ENCODE measurements at regions not wholly inside any gene's neighbourhood (a gene's known extent, or its start where the extent isn't known, plus 50 kb on each side); places are given as distances from the start of the nearest gene placed in this dataset.
"Not testable (repeated sequence)": the region's sequence is repeated elsewhere in the genome, so short reads cannot be mapped to it uniquely, and the experiment has no call there.

DNA sequence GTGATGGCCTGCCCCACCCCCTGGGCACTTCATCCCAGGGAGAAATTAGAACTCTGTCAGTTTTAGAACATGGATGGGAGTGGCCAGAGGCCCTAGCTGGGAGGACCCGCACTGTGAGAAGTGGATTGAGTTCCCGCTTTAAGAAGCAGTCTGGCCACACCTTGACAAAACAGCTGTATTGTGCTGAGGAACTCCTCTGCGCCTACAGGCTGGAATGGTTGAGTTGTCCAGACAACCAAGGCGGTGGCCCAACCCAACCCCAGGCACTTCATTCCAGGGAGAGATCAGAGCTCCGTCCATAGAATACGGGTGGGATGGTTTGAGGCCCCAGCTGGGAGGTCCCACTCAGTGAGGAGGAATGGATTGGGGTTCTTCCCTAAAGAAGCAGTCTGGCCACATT lies 196.0 kb downstream of the TMEM26 start:
- Histone ChIP-seq H3K36me3 (ENCODE audit: control insufficient read depth in 4 of 4, insufficient read depth in 4 of 4, low read length in 3 of 4) (no peaks in the 10 kb centered on the region), H3K9me3 (ENCODE audit: control extremely low read depth in 1 of 5, control insufficient read depth in 4 of 5, insufficient read depth in 2 of 5, low read depth in 1 of 5, low read length in 4 of 5) (peaks cover 1 to 11% (median 4%) of the 10 kb centered on the region in 5 experiments), H3K4me3 (ENCODE audit: control insufficient read depth in 1 of 7, extremely low read depth in 1 of 7, insufficient read depth in 4 of 7, low read depth in 2 of 7, low read length in 6 of 7) (no peak overlapping the region), H3K27me3 (replicated peaks in 2 of 5; ENCODE audit: control insufficient read depth in 4 of 5, insufficient read depth in 5 of 5, low read length in 4 of 5) (no peaks in the 10 kb centered on the region), H3K27ac (ENCODE audit: insufficient read depth in 1 of 2, low read depth in 1 of 2, low read length in 2 of 2, poor library complexity in 1 of 2, severe bottlenecking in 2 of 2) (no peak overlapping the region), H3K4me1 (ENCODE audit: control extremely low read depth in 1 of 4, control insufficient read depth in 4 of 4, insufficient read depth in 4 of 4, low read length in 3 of 4) (no peaks in the 10 kb centered on the region)
- 100% methylated on average over 5 of the region's 6 CpGs for WGBS (ENCODE audit: insufficient coverage)
- CTCF ChIA-PET = no interaction called here
- POLR2A ChIA-PET = no interaction called here
- DNase-seq = no peak

- H3K27me3 ChIP-seq (replicated peaks in 2 of 5; ENCODE audit: control insufficient read depth in 4 of 5, insufficient read depth in 5 of 5, low read length in 4 of 5); H3K4me1 ChIP-seq (ENCODE audit: control extremely low read depth in 1 of 4, control insufficient read depth in 4 of 4, insufficient read depth in 4 of 4, low read length in 3 of 4); CTCF ChIA-PET; H3K4me3 ChIP-seq (ENCODE audit: control insufficient read depth in 1 of 7, extremely low read depth in 1 of 7, insufficient read depth in 4 of 7, low read depth in 2 of 7, low read length in 6 of 7); POLR2A ChIA-PET; H3K27ac ChIP-seq (ENCODE audit: insufficient read depth in 1 of 2, low read depth in 1 of 2, low read length in 2 of 2, poor library complexity in 1 of 2, severe bottlenecking in 2 of 2); H3K36me3 ChIP-seq (ENCODE audit: control insufficient read depth in 4 of 4, insufficient read depth in 4 of 4, low read length in 3 of 4): not testable (repeated sequence)
- H3K9me3 ChIP-seq (ENCODE audit: control extremely low read depth in 1 of 5, control insufficient read depth in 4 of 5, insufficient read depth in 2 of 5, low read depth in 1 of 5, low read length in 4 of 5) = peaks cover 0 to 11% (median 4%) of the 10 kb centered on the region in 5 experiments
- peak in 1 of 3 donors; percentile 0 for DNase-seq
- WGBS (ENCODE audit: insufficient coverage) = no CpG with 5 or more reads among the region's 1 CpG
Measured at GRCh38 chr10:61252326-61252725, 200.9 kb downstream of the TMEM26 start.

DNA sequence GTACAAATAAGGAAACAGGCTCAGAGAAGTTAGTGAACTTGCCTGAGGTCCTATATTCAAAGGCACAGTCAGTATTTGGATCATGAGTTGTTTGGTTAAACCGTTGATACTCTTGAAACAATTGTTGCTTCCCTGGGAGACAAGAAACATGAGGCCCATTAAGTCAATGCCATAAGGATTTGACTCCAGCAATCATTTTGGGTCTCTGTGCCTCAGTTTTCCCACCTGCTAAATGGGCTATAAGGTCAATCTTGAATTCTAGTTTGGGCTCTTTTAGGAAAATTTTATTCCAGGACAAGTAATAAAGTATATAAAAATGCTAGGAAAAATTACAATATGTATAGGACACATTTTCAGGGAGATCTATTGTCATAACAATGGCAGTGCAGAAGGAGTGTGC lies 202.1 kb downstream of the TMEM26 start:
- Histone ChIP-seq H3K36me3 (ENCODE audit: control insufficient read depth in 4 of 4, insufficient read depth in 4 of 4, low read length in 3 of 4) (no peaks in the 10 kb centered on the region), H3K27me3 (replicated peaks in 2 of 5; ENCODE audit: control insufficient read depth in 4 of 5, insufficient read depth in 5 of 5, low read length in 4 of 5) (peaks cover 0 to 4% (median 0%) of the 10 kb centered on the region in 5 experiments), H3K4me3 (ENCODE audit: control insufficient read depth in 1 of 7, extremely low read depth in 1 of 7, insufficient read depth in 4 of 7, low read depth in 2 of 7, low read length in 6 of 7) (no peak overlapping the region), H3K9me3 (ENCODE audit: control extremely low read depth in 1 of 5, control insufficient read depth in 4 of 5, insufficient read depth in 2 of 5, low read depth in 1 of 5, low read length in 4 of 5) (peaks cover 0 to 9% (median 4%) of the 10 kb centered on the region in 5 experiments), H3K27ac (ENCODE audit: insufficient read depth in 1 of 2, low read depth in 1 of 2, low read length in 2 of 2, poor library complexity in 1 of 2, severe bottlenecking in 2 of 2) (no peak overlapping the region), H3K4me1 (ENCODE audit: control extremely low read depth in 1 of 4, control insufficient read depth in 4 of 4, insufficient read depth in 4 of 4, low read length in 3 of 4) (no peaks in the 10 kb centered on the region)
- ChIA-PET POLR2A (no interaction called here), CTCF (no interaction called here)
- WGBS (ENCODE audit: insufficient coverage) = 100% methylated on average over 1 of the region's 1 CpG
- DNase-seq = no peak

GRCh38 chr10:61250131-61250530 lies 203.1 kb downstream of the TMEM26 start:
- Histone ChIP-seq H3K4me1 (ENCODE audit: control extremely low read depth in 1 of 4, control insufficient read depth in 4 of 4, insufficient read depth in 4 of 4, low read length in 3 of 4) (no peaks in the 10 kb centered on the region), H3K9me3 (ENCODE audit: control extremely low read depth in 1 of 5, control insufficient read depth in 4 of 5, insufficient read depth in 2 of 5, low read depth in 1 of 5, low read length in 4 of 5) (peaks cover 0 to 9% (median 4%) of the 10 kb centered on the region in 5 experiments), H3K36me3 (ENCODE audit: control insufficient read depth in 4 of 4, insufficient read depth in 4 of 4, low read length in 3 of 4) (no peaks in the 10 kb centered on the region), H3K27ac (ENCODE audit: insufficient read depth in 1 of 2, low read depth in 1 of 2, low read length in 2 of 2, poor library complexity in 1 of 2, severe bottlenecking in 2 of 2) (no peak overlapping the region), H3K4me3 (ENCODE audit: control insufficient read depth in 1 of 7, extremely low read depth in 1 of 7, insufficient read depth in 4 of 7, low read depth in 2 of 7, low read length in 6 of 7) (no peak overlapping the region), H3K27me3 (replicated peaks in 2 of 5; ENCODE audit: control insufficient read depth in 4 of 5, insufficient read depth in 5 of 5, low read length in 4 of 5) (peaks cover 0 to 4% (median 0%) of the 10 kb centered on the region in 5 experiments)
- ChIA-PET CTCF (no interaction called here), POLR2A (no interaction called here)
- no CpG with 5 or more reads among the region's 2 CpGs for WGBS (ENCODE audit: insufficient coverage)
- DNase-seq = no peak

DNA sequence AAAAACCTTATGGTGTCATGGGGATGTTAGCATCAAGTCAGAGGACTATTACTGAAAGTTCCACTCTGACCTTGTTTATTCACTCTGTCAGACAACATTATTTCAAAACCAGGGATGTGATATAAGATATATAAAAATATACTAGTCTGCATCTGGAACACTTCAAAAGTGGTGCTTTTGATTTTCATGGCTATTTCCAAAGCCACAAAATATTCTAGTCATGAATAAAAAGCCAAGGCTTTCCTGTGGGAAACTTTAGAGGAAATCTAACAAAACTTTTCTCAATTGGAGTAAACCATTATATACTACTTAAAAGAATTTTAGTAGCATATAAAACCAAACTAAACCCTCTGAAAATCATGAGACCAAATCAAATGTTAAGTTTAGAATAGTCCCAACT lies 205.2 kb downstream of the TMEM26 start:
- peaks cover 0 to 4% (median 0%) of the 10 kb centered on the region in 5 experiments for H3K27me3 ChIP-seq (replicated peaks in 2 of 5; ENCODE audit: control insufficient read depth in 4 of 5, insufficient read depth in 5 of 5, low read length in 4 of 5)
- CTCF ChIA-PET = no interaction called here

GRCh38 chr10:61244261-61244775 lies 208.9 kb downstream of the TMEM26 start:
- ChIA-PET POLR2A (no interaction called here), CTCF (no interaction called here)
- no peak overlapping the region for H3K4me3 ChIP-seq (ENCODE audit: control insufficient read depth in 1 of 7, extremely low read depth in 1 of 7, insufficient read depth in 4 of 7, low read depth in 2 of 7, low read length in 6 of 7)
- no peaks in the 10 kb centered on the region for H3K9me3 ChIP-seq (ENCODE audit: control extremely low read depth in 1 of 5, control insufficient read depth in 4 of 5, insufficient read depth in 2 of 5, low read depth in 1 of 5, low read length in 4 of 5)
- no peaks in the 10 kb centered on the region for H3K4me1 ChIP-seq (ENCODE audit: control extremely low read depth in 1 of 4, control insufficient read depth in 4 of 4, insufficient read depth in 4 of 4, low read length in 3 of 4)
- no peak overlapping the region for H3K27ac ChIP-seq (ENCODE audit: insufficient read depth in 1 of 2, low read depth in 1 of 2, low read length in 2 of 2, poor library complexity in 1 of 2, severe bottlenecking in 2 of 2)
- peaks cover 0 to 4% (median 0%) of the 10 kb centered on the region in 5 experiments for H3K27me3 ChIP-seq (replicated peaks in 2 of 5; ENCODE audit: control insufficient read depth in 4 of 5, insufficient read depth in 5 of 5, low read length in 4 of 5)
- no peak for DNase-seq
- H3K36me3 ChIP-seq (ENCODE audit: control insufficient read depth in 4 of 4, insufficient read depth in 4 of 4, low read length in 3 of 4) = no peaks in the 10 kb centered on the region

More for the DNA sequence above, 205.2 kb downstream of the TMEM26 start:
- no peak overlapping the region for H3K27ac ChIP-seq (ENCODE audit: insufficient read depth in 1 of 2, low read depth in 1 of 2, low read length in 2 of 2, poor library complexity in 1 of 2, severe bottlenecking in 2 of 2)
- H3K36me3 ChIP-seq (ENCODE audit: control insufficient read depth in 4 of 4, insufficient read depth in 4 of 4, low read length in 3 of 4) = no peaks in the 10 kb centered on the region
- H3K4me3 ChIP-seq (ENCODE audit: control insufficient read depth in 1 of 7, extremely low read depth in 1 of 7, insufficient read depth in 4 of 7, low read depth in 2 of 7, low read length in 6 of 7) = no peak overlapping the region
- POLR2A ChIA-PET = no interaction called here
- no peaks in the 10 kb centered on the region for H3K4me1 ChIP-seq (ENCODE audit: control extremely low read depth in 1 of 4, control insufficient read depth in 4 of 4, insufficient read depth in 4 of 4, low read length in 3 of 4)
- DNase-seq = no peak
- H3K9me3 ChIP-seq (ENCODE audit: control extremely low read depth in 1 of 5, control insufficient read depth in 4 of 5, insufficient read depth in 2 of 5, low read depth in 1 of 5, low read length in 4 of 5) = no peaks in the 10 kb centered on the region

GRCh38 chr10:61232780-61233179 lies 220.4 kb downstream of the TMEM26 start:
- ChIA-PET POLR2A (interaction anchor here (0.6 kb wide), 1 partner anchor 100 kb away, joined by 3 read pairs; no protein-coding TSS in a partner anchor), CTCF (no interaction called here)

More at GRCh38 chr10:61232780-61233179, 220.4 kb downstream of the TMEM26 start:
- Histone ChIP-seq H3K36me3 (ENCODE audit: control insufficient read depth in 4 of 4, insufficient read depth in 4 of 4, low read length in 3 of 4) (no peaks in the 10 kb centered on the region), H3K9me3 (ENCODE audit: control extremely low read depth in 1 of 5, control insufficient read depth in 4 of 5, insufficient read depth in 2 of 5, low read depth in 1 of 5, low read length in 4 of 5) (peaks cover 0 to 12% (median 0%) of the 10 kb centered on the region in 5 experiments), H3K4me3 (ENCODE audit: control insufficient read depth in 1 of 7, extremely low read depth in 1 of 7, insufficient read depth in 4 of 7, low read depth in 2 of 7, low read length in 6 of 7) (no peak overlapping the region), H3K4me1 (ENCODE audit: control extremely low read depth in 1 of 4, control insufficient read depth in 4 of 4, insufficient read depth in 4 of 4, low read length in 3 of 4) (no peaks in the 10 kb centered on the region), H3K27me3 (replicated peaks in 2 of 5; ENCODE audit: control insufficient read depth in 4 of 5, insufficient read depth in 5 of 5, low read length in 4 of 5) (no peaks in the 10 kb centered on the region), H3K27ac (ENCODE audit: insufficient read depth in 1 of 2, low read depth in 1 of 2, low read length in 2 of 2, poor library complexity in 1 of 2, severe bottlenecking in 2 of 2) (no peak overlapping the region)
- DNase-seq = no peak
